Keratinocyte (primary cell): ENCODE measurements at regions not wholly inside any gene's neighbourhood (a gene's known extent, or its start where the extent isn't known, plus 50 kb on each side); places are given as distances from the start of the nearest gene placed in this dataset.

ENCODE experiments used
- DNase-seq: peaks from one replicate; pipeline ENCODE4 v3.0.0-alpha.2; 2011; ENCODE audit warnings: low read depth, missing footprints, low spot score
- FAIRE-seq: peaks from 2 replicates; lab custom pipeline; 2011; peaks lifted over from hg19 to GRCh38; lab: Jason Lieb, UNC
- H2AFZ ChIP-seq: 2 replicates; pipeline ENCODE4 v1.6.0; 2012; ENCODE audit warnings: low read length, control low read depth, inconsistent platforms; ENCODE audit not compliant: control insufficient read depth
- H3K27ac ChIP-seq: 2 replicates; pipeline ENCODE4 v1.5.1; 2011; ENCODE audit warnings: low read length; ENCODE audit not compliant: control insufficient read depth, insufficient read depth
- H3K27me3 ChIP-seq: 3 replicates; pipeline ENCODE4 v1.6.0; 2011; ENCODE audit warnings: low read length; ENCODE audit not compliant: control insufficient read depth, insufficient read depth; ENCODE audit errors: extremely low read depth
- H3K36me3 ChIP-seq, 2 experiments: 2 replicates in 1 of 2; 3 replicates in 1 of 2; pipeline ENCODE4 v1.5.1; 2011; ENCODE audit warnings: low read length in 2 of 2, mild to moderate bottlenecking in 1 of 2; ENCODE audit not compliant: control insufficient read depth in 2 of 2, insufficient read depth in 2 of 2; ENCODE audit errors: extremely low read depth in 1 of 2
- H3K4me1 ChIP-seq: 3 replicates; pipeline ENCODE4 v1.5.1; 2011; ENCODE audit warnings: low read length; ENCODE audit not compliant: control insufficient read depth, insufficient read depth; ENCODE audit errors: extremely low read depth
- H3K4me2 ChIP-seq: 3 replicates; pipeline ENCODE4 v1.6.0; 2011; ENCODE audit warnings: low read depth, low read length; ENCODE audit not compliant: control insufficient read depth, insufficient read depth; ENCODE audit errors: extremely low read depth
- H3K4me3 ChIP-seq, 3 experiments: fragments of 200-600 bp in 1 of 3; sonication (generic) in 1 of 3; 2 replicates in 2 of 3; 3 replicates in 1 of 3; pipeline ENCODE4 v1.5.1; 2011 to 2016; ENCODE audit warnings: low read length in 3 of 3, mild to moderate bottlenecking in 3 of 3, control low read depth in 2 of 3, inconsistent platforms in 1 of 3, low read depth in 1 of 3, mixed read lengths in 1 of 3, mixed run types in 1 of 3, moderate library complexity in 1 of 3; ENCODE audit not compliant: control insufficient read depth in 2 of 3, insufficient read depth in 2 of 3; ENCODE audit errors: extremely low read depth in 1 of 3
- H3K79me2 ChIP-seq: 2 replicates; pipeline ENCODE4 v1.6.0; 2012; ENCODE audit warnings: low read length; ENCODE audit not compliant: control insufficient read depth, insufficient read depth
- H3K9ac ChIP-seq: 3 replicates; pipeline ENCODE4 v1.6.0; 2011; ENCODE audit warnings: low read length; ENCODE audit not compliant: control insufficient read depth, insufficient read depth; ENCODE audit errors: extremely low read depth
- H3K9me1 ChIP-seq: 3 replicates; pipeline ENCODE4 v1.6.0; 2011; ENCODE audit warnings: low read length; ENCODE audit not compliant: control insufficient read depth, insufficient read depth; ENCODE audit errors: extremely low read depth
- H3K9me3 ChIP-seq: 2 replicates; pipeline ENCODE4 v1.5.1; 2012; ENCODE audit warnings: low read depth, low read length; ENCODE audit not compliant: control insufficient read depth
- H4K20me1 ChIP-seq: 3 replicates; pipeline ENCODE4 v1.6.0; 2011; ENCODE audit warnings: low read length; ENCODE audit not compliant: control insufficient read depth, insufficient read depth; ENCODE audit errors: extremely low read depth
- CTCF ChIP-seq, 3 experiments: IDR thresholded peaks in 1 of 3; conservative IDR thresholded peaks in 1 of 3; optimal IDR thresholded peaks in 1 of 3; 2 replicates in 2 of 3; 3 replicates in 1 of 3; pipeline versions ENCODE3 to v1.5.1; 2011; ENCODE audit warnings: low read length in 3 of 3, mild to moderate bottlenecking in 3 of 3, moderate library complexity in 2 of 3, control low read depth in 1 of 3, inconsistent platforms in 1 of 3; ENCODE audit not compliant: insufficient read depth in 2 of 3; ENCODE audit errors: extremely low read depth in 1 of 3
- EZH2 ChIP-seq: IDR thresholded peaks from one replicate; pipeline ENCODE4 v1.6.1; 2012; ENCODE audit warnings: inconsistent platforms, mild to moderate bottlenecking, low read length, moderate library complexity
- dilution Hi-C: fragments of 300-500 bp; cut with MboI; formaldehyde crosslinking; loops from one replicate; pipeline ENCODE4 v1.7.0; 2020; ENCODE audit warnings: low sequenced_read_pairs; ENCODE audit not compliant: extremely low pct_ligation_motif_present

- Histone ChIP-seq H3K4me3 (no peak overlapping the region), H4K20me1 (no peaks in the 10 kb centered on the region), H3K79me2 (no peaks in the 10 kb centered on the region), H3K27ac (no peak overlapping the region), H3K36me3 (no peaks in the 10 kb centered on the region), H3K9me3 (no peaks in the 10 kb centered on the region), H3K4me2 (no peak overlapping the region), H3K9me1 (no peaks in the 10 kb centered on the region), H3K4me1 (no peaks in the 10 kb centered on the region), H3K9ac (no peak overlapping the region), H3K27me3 (peaks cover 7% of the 10 kb centered on the region), H2AFZ (no peak overlapping the region)
- DNase-seq (no peak), FAIRE-seq (no peak)
- dilution Hi-C loops, result no loop called here
- no peak for TF ChIP-seq CTCF (optimal IDR thresholded peaks at IDR 0.05 in 1 of 3, IDR thresholded peaks at IDR 0.05 in 1 of 3, conservative IDR thresholded peaks at IDR 0.05 in 1 of 3; ENCODE audit: extremely low read depth in 1 of 3, insufficient read depth in 2 of 3, low read length in 3 of 3)
- no peak for TF ChIP-seq EZH2
Measured at GRCh38 chr10:78455811-78456210, 422.1 kb downstream of the RPS24 start.

- no peak overlapping the region for H3K9ac ChIP-seq
- no peaks in the 10 kb centered on the region for H3K9me3 ChIP-seq
- no peak for FAIRE-seq
- DNase-seq, result no peak
- no peaks in the 10 kb centered on the region for H3K9me1 ChIP-seq
- H3K27ac ChIP-seq, result no peak overlapping the region
- H3K4me3 ChIP-seq, result no peak overlapping the region
- dilution Hi-C loops, result no loop called here
- H2AFZ ChIP-seq, result no peak overlapping the region
- no peak overlapping the region for H3K4me2 ChIP-seq
- H4K20me1 ChIP-seq, result no peaks in the 10 kb centered on the region
- peaks cover 6% of the 10 kb centered on the region for H3K27me3 ChIP-seq
- no peak for TF ChIP-seq CTCF (optimal IDR thresholded peaks at IDR 0.05 in 1 of 3, IDR thresholded peaks at IDR 0.05 in 1 of 3, conservative IDR thresholded peaks at IDR 0.05 in 1 of 3; ENCODE audit: extremely low read depth in 1 of 3, insufficient read depth in 2 of 3, low read length in 3 of 3)
- TF ChIP-seq EZH2, result no peak
- H3K79me2 ChIP-seq, result no peaks in the 10 kb centered on the region
- H3K4me1 ChIP-seq, result no peaks in the 10 kb centered on the region
- no peaks in the 10 kb centered on the region for H3K36me3 ChIP-seq
Measured at GRCh38 chr10:78456649-78457400, 423.2 kb downstream of the RPS24 start.
